Neural cell (in vitro differentiated cells): ENCODE measurements at regions not wholly inside any gene's neighbourhood (a gene's known extent, or its start where the extent isn't known, plus 50 kb on each side); places are given as distances from the start of the nearest gene placed in this dataset.

Source experiments
- H2AFZ ChIP-seq: fragments of 200-600, 300-800 bp; sonication (generic), shearing (Covaris generic); 2 replicates; pipeline ENCODE4 v1.6.0; 2014; ENCODE audit warnings: low read depth, mild to moderate bottlenecking, antibody characterized with exemption, low read length, moderate library complexity
- H3F3A ChIP-seq: fragments of 200-600 bp; shearing (Covaris generic); 2 replicates; pipeline ENCODE4 v1.6.1; 2016; ENCODE audit warnings: mild to moderate bottlenecking, moderate library complexity, mixed read lengths, antibody characterized with exemption, low read length; ENCODE audit not compliant: insufficient read depth, poor library complexity, severe bottlenecking
- H3K27ac ChIP-seq: fragments of 200-600, 300-800 bp; sonication (generic), shearing (Covaris generic); 2 replicates; pipeline ENCODE4 v1.5.1; 2014; ENCODE audit warnings: mild to moderate bottlenecking, low read length, moderate library complexity
- H3K27me3 ChIP-seq: fragments of 300-800, 200-600 bp; sonication (generic), shearing (Covaris generic); 2 replicates; pipeline ENCODE4 v1.6.0; 2014; ENCODE audit warnings: mild to moderate bottlenecking, low read depth, low read length, moderate library complexity; ENCODE audit not compliant: insufficient read depth
- H3K36me3 ChIP-seq: fragments of 300-800, 200-600 bp; sonication (generic), shearing (Covaris generic); 2 replicates; pipeline ENCODE4 v1.5.1; 2014; ENCODE audit warnings: mild to moderate bottlenecking, antibody characterized with exemption, low read length, moderate library complexity; ENCODE audit not compliant: insufficient read depth
- H3K4me2 ChIP-seq: fragments of 300-800, 200-600 bp; sonication (generic), shearing (Covaris generic); 2 replicates; pipeline ENCODE4 v1.6.0; 2014; ENCODE audit warnings: mild to moderate bottlenecking, low read length
- H3K4me3 ChIP-seq: fragments of 300-800, 200-600 bp; sonication (generic), shearing (Covaris generic); 2 replicates; pipeline ENCODE4 v1.5.1; 2014; ENCODE audit warnings: mild to moderate bottlenecking, low read length, moderate library complexity
- H3K79me2 ChIP-seq: fragments of 200-600 bp; shearing (Covaris generic); replicated peaks from 2 replicates; pipeline ENCODE4 v1.6.0; 2014; ENCODE audit warnings: mild to moderate bottlenecking, low read length, moderate library complexity; ENCODE audit not compliant: insufficient read depth
- H3K9ac ChIP-seq: fragments of 300-800, 200-600 bp; sonication (generic), shearing (Covaris generic); 2 replicates; pipeline ENCODE4 v1.6.1; 2016; ENCODE audit warnings: mild to moderate bottlenecking, low read length, mixed read lengths
- H3K9me2 ChIP-seq: fragments of 200-600 bp; shearing (Covaris generic); 2 replicates; pipeline ENCODE4 v1.6.1; 2016; ENCODE audit warnings: mild to moderate bottlenecking, low read length, mixed read lengths; ENCODE audit not compliant: insufficient read depth
- H3K9me3 ChIP-seq: fragments of 200-600, 300-800 bp; sonication (generic), shearing (Covaris generic); 2 replicates; pipeline ENCODE4 v1.6.1; 2016; ENCODE audit warnings: mild to moderate bottlenecking, mixed run types, low read length, moderate library complexity, mixed read lengths
- H4K20me1 ChIP-seq: fragments of 200-600 bp; shearing (Covaris generic); 2 replicates; pipeline ENCODE4 v1.6.1; 2016; ENCODE audit warnings: mild to moderate bottlenecking, mixed run types; ENCODE audit not compliant: insufficient read depth
- EP300 ChIP-seq: fragments of 450-650 bp; conservative IDR thresholded peaks from 2 replicates; pipeline ENCODE4 v1.6.1; 2014; ENCODE audit warnings: antibody characterized with exemption, mild to moderate bottlenecking, moderate library complexity; ENCODE audit not compliant: poor library complexity, severe bottlenecking
- EZH2 ChIP-seq: fragments of 200-600, 300-800 bp; shearing (Covaris generic), sonication (generic); IDR thresholded peaks from 2 replicates; pipeline ENCODE4 v1.6.1; 2014; ENCODE audit warnings: antibody characterized with exemption, low read length, borderline replicate concordance, mild to moderate bottlenecking; ENCODE audit not compliant: insufficient read depth, poor library complexity, severe bottlenecking
- MXI1 ChIP-seq: fragments of 450-650 bp; conservative IDR thresholded peaks from 2 replicates; pipeline ENCODE4 v1.6.1; 2014; ENCODE audit warnings: antibody characterized with exemption, mild to moderate bottlenecking; ENCODE audit not compliant: poor library complexity, severe bottlenecking
- POLR2AphosphoS5 ChIP-seq: IDR thresholded peaks from 2 replicates; pipeline ENCODE4 v1.6.1; 2012
- RAD21 ChIP-seq: fragments of 450-650 bp; conservative IDR thresholded peaks from 2 replicates; pipeline ENCODE4 v1.6.1; 2014; ENCODE audit warnings: antibody characterized with exemption, mild to moderate bottlenecking, moderate library complexity
- SMC3 ChIP-seq: fragments of 450-650 bp; conservative IDR thresholded peaks from 2 replicates; pipeline ENCODE4 v1.6.1; 2014; ENCODE audit warnings: antibody characterized with exemption, mild to moderate bottlenecking, moderate library complexity; ENCODE audit not compliant: poor library complexity
- TAF1 ChIP-seq: IDR thresholded peaks from 2 replicates; pipeline ENCODE4 v1.6.1; 2012; ENCODE audit warnings: low read depth
- TF ChIP-seq, protein P1 (sequence below): fragments of 450-650 bp; IDR thresholded peaks from 2 replicates; pipeline ENCODE4 v1.5.1; 2014; ENCODE audit warnings: antibody characterized with exemption, mild to moderate bottlenecking, moderate library complexity; ENCODE audit not compliant: poor library complexity, severe bottlenecking
- TF ChIP-seq, protein P2 (sequence below): IDR thresholded peaks from 2 replicates; pipeline ENCODE4 v1.6.1; 2012; ENCODE audit warnings: borderline replicate concordance

DNA sequence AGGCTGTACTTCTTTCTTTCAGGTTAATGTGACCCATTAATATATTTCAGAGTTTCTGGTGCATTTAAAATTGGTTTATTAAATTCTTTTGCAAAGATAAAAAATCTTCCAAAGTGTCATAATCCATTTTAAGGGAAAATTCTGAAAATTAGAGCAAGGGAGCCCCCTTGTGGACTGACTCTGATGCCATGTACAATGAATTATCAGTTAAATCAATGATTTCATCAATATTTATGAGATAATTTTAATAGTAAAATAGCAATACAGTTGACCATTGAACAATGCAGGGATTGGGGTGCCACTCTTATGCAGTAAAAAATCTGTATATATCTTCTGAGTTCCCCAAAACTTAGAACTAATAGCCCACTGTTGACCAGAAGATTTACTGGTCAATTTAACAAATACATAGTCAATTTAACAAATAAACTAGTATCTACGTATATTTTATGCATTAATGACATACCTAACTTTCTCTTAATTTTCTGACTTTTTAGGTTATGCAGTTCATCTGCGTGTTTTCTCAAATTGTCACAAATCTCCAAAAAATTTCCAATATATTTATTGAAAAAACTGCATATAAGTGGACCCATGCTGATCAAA, 479.1 kb upstream of the MIR17HG start:
- no peaks in the 10 kb centered on the region for H3F3A ChIP-seq
- no peaks in the 10 kb centered on the region for H3K9me2 ChIP-seq
- no peak overlapping the region for H3K4me2 ChIP-seq
- H3K79me2 ChIP-seq: no peaks in the 10 kb centered on the region
- H4K20me1 ChIP-seq: no peaks in the 10 kb centered on the region
- no peaks in the 10 kb centered on the region for H3K9me3 ChIP-seq
- no peak overlapping the region for H3K4me3 ChIP-seq
- H3K27ac ChIP-seq: no peak overlapping the region
- H2AFZ ChIP-seq: no peak overlapping the region
- H3K27me3 ChIP-seq: no peaks in the 10 kb centered on the region
- TF ChIP-seq EZH2 (no peak), RAD21 (peak; percentile 84), TAF1 (no peak), MXI1 (no peak), SMC3 (peak; percentile 85), EP300 (no peak), POLR2AphosphoS5 (no peak)
- TF ChIP-seq, protein P1, sequence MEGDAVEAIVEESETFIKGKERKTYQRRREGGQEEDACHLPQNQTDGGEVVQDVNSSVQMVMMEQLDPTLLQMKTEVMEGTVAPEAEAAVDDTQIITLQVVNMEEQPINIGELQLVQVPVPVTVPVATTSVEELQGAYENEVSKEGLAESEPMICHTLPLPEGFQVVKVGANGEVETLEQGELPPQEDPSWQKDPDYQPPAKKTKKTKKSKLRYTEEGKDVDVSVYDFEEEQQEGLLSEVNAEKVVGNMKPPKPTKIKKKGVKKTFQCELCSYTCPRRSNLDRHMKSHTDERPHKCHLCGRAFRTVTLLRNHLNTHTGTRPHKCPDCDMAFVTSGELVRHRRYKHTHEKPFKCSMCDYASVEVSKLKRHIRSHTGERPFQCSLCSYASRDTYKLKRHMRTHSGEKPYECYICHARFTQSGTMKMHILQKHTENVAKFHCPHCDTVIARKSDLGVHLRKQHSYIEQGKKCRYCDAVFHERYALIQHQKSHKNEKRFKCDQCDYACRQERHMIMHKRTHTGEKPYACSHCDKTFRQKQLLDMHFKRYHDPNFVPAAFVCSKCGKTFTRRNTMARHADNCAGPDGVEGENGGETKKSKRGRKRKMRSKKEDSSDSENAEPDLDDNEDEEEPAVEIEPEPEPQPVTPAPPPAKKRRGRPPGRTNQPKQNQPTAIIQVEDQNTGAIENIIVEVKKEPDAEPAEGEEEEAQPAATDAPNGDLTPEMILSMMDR: peak; percentile 80
- TF ChIP-seq, protein P2, sequence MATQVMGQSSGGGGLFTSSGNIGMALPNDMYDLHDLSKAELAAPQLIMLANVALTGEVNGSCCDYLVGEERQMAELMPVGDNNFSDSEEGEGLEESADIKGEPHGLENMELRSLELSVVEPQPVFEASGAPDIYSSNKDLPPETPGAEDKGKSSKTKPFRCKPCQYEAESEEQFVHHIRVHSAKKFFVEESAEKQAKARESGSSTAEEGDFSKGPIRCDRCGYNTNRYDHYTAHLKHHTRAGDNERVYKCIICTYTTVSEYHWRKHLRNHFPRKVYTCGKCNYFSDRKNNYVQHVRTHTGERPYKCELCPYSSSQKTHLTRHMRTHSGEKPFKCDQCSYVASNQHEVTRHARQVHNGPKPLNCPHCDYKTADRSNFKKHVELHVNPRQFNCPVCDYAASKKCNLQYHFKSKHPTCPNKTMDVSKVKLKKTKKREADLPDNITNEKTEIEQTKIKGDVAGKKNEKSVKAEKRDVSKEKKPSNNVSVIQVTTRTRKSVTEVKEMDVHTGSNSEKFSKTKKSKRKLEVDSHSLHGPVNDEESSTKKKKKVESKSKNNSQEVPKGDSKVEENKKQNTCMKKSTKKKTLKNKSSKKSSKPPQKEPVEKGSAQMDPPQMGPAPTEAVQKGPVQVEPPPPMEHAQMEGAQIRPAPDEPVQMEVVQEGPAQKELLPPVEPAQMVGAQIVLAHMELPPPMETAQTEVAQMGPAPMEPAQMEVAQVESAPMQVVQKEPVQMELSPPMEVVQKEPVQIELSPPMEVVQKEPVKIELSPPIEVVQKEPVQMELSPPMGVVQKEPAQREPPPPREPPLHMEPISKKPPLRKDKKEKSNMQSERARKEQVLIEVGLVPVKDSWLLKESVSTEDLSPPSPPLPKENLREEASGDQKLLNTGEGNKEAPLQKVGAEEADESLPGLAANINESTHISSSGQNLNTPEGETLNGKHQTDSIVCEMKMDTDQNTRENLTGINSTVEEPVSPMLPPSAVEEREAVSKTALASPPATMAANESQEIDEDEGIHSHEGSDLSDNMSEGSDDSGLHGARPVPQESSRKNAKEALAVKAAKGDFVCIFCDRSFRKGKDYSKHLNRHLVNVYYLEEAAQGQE: no peak
- no peak overlapping the region for H3K9ac ChIP-seq
- H3K36me3 ChIP-seq: no peaks in the 10 kb centered on the region

DNA sequence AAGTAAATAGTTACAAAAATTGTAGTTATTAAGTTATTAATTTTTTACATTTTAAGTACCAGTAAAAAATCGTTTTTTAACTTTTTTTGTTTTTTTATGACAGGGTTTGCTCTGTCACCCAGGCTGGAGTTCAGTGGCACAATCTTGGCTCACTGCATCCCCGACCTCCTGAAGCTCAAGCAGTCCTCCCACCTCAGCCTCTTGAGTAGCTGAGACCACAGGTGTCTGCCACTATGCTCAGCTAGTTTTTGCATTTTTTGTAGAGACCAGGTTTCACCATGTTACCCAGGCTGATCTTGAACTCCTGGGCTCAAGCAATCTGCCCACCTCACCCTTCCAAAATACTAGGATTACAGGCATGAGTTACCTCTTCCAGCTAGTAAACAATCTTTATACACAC, 477.9 kb upstream of the MIR17HG start:
- Histone ChIP-seq H4K20me1 (no peaks in the 10 kb centered on the region), H3K9me3 (no peaks in the 10 kb centered on the region), H3K27me3 (no peaks in the 10 kb centered on the region), H3K79me2 (no peaks in the 10 kb centered on the region), H3K4me2 (no peak overlapping the region), H3K36me3 (no peaks in the 10 kb centered on the region), H3K27ac (no peak overlapping the region), H3K9me2 (no peaks in the 10 kb centered on the region), H3K9ac (no peak overlapping the region), H2AFZ (no peak overlapping the region), H3K4me3 (no peak overlapping the region), H3F3A (no peaks in the 10 kb centered on the region)
- TF ChIP-seq POLR2AphosphoS5: no peak
- TF ChIP-seq RAD21: no peak
- TF ChIP-seq TAF1: no peak
- TF ChIP-seq, protein P1: no peak
- TF ChIP-seq EZH2: no peak
- no peak for TF ChIP-seq MXI1
- TF ChIP-seq EP300: no peak
- TF ChIP-seq, protein P2: no peak
- TF ChIP-seq SMC3: no peak
